ENCODE measurements at regions not wholly inside any gene's neighbourhood (a gene's known extent, or its start where the extent isn't known, plus 50 kb on each side); places are given as distances from the start of the nearest gene placed in this dataset.
"Not testable (repeated sequence)": the region's sequence is repeated elsewhere in the genome, so short reads cannot be mapped to it uniquely, and the experiment has no call there.

DNA sequence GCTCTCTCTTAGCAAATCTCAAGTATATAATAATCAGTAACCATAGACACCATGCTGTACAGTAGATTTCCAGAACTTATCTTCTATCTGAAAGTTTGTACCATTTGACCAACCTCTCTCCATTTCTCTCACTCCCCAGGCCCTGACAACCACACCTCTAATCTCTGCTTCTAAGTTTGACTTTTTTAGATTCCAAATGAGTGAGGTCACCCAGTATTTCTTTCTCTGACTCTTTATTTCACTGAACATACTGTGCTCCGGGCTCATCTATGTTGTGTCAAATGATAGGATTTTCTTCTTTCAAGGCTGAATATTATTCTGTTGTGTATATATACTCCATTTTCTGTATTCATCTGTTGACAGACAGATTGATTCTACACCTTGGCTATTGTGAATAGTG is 110.1 kb upstream of the METTL14 start:
- H3K4me1 ChIP-seq (ENCODE audit: low read depth); DNase-seq; intact Hi-C loops (cut with DNase I, micrococcal nuclease); H3K9me3 ChIP-seq; H3K36me3 ChIP-seq (ENCODE audit: low read depth); ATAC-seq; H3K4me3 ChIP-seq: not testable (repeated sequence)

DNA sequence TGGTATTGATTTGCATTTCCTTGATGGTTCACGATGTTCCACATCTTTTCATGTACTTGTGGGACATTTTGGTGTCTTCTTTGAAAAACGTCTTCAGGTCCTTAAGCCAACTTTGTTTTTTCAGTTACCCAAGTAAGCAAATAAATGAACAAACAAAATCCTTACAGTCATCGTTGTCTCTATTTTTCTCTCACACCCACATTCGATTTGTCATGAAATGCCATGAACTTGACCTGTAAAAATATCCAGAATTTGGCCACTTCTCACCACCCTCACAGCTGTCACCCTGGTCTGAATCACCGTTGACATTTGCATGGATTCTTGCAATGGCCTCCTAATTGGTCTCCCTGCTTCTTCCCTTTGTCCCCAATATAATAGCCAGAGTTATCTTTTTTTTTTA is 109.5 kb upstream of the METTL14 start:
- ATAC-seq; H3K36me3 ChIP-seq (ENCODE audit: low read depth); H3K4me1 ChIP-seq (ENCODE audit: low read depth); H3K4me3 ChIP-seq; intact Hi-C loops (cut with DNase I, micrococcal nuclease); H3K9me3 ChIP-seq; DNase-seq: not testable (repeated sequence)

DNA sequence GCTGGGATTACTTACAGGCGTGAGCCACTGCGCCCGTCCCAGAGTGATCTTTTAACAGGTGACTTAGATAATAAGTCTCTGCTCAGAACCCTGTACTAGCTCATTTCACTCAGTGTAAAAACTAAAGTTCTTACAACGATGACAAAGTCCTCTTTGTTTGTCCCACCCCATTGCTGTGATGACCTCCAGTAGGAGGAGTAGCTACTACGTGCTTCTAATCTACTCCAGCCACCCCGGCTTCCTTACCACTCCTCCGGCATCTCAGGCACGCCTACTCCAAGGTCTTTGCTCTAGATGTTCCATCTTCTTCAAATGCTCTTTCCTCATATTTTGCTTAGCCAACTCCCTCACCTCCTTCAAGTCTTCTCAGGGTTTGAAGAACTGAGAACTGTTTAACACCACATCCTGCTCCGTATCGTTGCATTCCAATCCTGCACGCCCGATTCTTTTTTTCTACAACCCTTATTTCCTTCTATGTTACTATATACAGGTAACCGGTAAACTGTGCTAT is 108.4 kb upstream of the METTL14 start:
- H3K9me3 ChIP-seq; intact Hi-C loops (cut with DNase I, micrococcal nuclease); H3K4me1 ChIP-seq (ENCODE audit: low read depth); ATAC-seq; H3K4me3 ChIP-seq; H3K36me3 ChIP-seq (ENCODE audit: low read depth); DNase-seq: not testable (repeated sequence)

DNA sequence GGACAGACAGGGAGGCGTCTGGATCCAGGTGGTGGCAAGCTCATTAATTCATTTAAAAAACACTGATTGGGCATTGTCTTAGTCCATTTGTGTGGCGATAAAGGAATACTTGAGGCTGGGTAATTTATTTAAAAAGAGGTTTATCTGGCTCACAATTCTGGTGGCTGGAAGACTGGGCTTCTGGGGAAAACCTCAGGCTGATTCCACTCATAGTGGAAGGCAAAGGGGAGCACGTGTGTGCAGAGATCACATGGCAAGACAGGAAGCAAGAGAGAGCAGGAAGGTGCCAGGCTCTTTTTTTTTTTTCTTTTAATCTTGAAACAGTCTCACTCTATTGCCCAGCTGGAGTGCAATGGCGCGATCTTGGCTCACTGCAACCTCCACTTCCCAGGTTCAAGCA is 100.2 kb upstream of the METTL14 start:
- no peak for ATAC-seq
- DNase-seq = no peak
- H3K9me3 ChIP-seq = no peaks in the 10 kb centered on the region
- intact Hi-C loops (cut with DNase I, micrococcal nuclease) = no loop called here
- no peak overlapping the region for H3K4me3 ChIP-seq
- TF ChIP-seq, protein P1, sequence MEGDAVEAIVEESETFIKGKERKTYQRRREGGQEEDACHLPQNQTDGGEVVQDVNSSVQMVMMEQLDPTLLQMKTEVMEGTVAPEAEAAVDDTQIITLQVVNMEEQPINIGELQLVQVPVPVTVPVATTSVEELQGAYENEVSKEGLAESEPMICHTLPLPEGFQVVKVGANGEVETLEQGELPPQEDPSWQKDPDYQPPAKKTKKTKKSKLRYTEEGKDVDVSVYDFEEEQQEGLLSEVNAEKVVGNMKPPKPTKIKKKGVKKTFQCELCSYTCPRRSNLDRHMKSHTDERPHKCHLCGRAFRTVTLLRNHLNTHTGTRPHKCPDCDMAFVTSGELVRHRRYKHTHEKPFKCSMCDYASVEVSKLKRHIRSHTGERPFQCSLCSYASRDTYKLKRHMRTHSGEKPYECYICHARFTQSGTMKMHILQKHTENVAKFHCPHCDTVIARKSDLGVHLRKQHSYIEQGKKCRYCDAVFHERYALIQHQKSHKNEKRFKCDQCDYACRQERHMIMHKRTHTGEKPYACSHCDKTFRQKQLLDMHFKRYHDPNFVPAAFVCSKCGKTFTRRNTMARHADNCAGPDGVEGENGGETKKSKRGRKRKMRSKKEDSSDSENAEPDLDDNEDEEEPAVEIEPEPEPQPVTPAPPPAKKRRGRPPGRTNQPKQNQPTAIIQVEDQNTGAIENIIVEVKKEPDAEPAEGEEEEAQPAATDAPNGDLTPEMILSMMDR (IDR thresholded peaks at IDR 0.05) = no peak
- no peaks in the 10 kb centered on the region for H3K36me3 ChIP-seq (ENCODE audit: low read depth)
- H3K4me1 ChIP-seq (ENCODE audit: low read depth) = no peaks in the 10 kb centered on the region

DNA sequence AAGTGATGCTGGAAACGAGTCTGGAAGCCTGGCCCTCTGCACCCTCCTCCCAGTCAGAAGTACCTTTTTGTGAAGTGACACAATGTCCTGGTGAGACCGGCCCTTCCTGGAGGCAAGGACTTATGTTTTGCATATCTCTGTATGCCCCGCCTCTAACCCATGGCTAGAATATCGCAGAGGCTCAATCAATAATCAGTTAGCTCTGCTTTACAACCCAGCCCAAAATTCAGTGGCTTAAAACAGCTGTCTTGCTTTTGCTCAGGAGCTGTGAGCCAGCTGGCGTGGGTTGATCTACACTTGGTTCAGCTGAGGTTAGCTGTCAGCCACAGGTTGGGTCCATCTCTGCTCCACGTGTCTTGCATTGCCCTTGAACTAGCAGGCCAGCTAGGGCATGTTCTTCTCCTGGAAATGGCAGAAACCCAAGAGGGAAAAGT is 98.8 kb upstream of the METTL14 start:
- Histone ChIP-seq H3K4me1 (ENCODE audit: low read depth) (no peaks in the 10 kb centered on the region), H3K9me3 (no peaks in the 10 kb centered on the region), H3K36me3 (ENCODE audit: low read depth) (no peaks in the 10 kb centered on the region), H3K4me3 (no peak overlapping the region)
- intact Hi-C loops (cut with DNase I, micrococcal nuclease) = no loop called here
- TF ChIP-seq, protein P1 (IDR thresholded peaks at IDR 0.05) = no peak
- no peak for ATAC-seq
- no peak for DNase-seq

DNA sequence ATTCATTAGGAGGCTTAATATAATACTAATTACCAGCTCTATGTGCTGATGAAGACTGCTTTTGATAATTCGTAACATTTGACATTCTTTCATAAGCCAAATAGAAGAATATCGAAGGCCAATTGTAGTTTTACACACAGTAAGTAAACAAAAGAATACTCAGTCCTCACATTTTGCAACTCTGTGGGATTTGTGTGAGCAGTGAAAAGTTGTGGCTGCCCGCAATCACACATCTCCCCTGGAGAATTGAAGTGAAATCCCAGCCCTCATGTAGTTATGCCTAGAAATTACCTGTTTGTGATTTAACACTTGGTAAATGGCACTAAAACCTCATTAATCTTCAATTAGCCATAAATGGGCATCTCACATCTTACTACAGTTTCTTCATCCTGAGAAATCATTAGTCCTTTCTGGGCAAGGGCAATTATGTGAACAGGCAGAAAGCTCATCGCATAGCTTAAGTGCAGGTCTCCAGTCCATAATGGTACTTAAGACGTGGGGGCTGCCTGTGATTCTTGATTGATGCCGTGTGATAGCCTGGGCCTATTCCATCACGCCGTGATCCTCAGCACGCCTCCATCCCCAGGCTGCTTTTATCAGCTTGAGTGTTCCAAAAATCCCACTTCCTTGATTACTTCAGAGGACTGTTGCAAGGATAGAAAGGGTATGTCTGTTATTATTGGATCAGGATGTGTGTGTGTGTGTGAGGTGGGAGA is 97.9 kb upstream of the METTL14 start:
- Histone ChIP-seq H3K4me1 (ENCODE audit: low read depth) (peaks cover under 1% of the 10 kb centered on the region), H3K4me3 (no peak overlapping the region), H3K36me3 (ENCODE audit: low read depth) (no peaks in the 10 kb centered on the region), H3K9me3 (no peaks in the 10 kb centered on the region)
- DNase-seq (no peak), ATAC-seq (no peak)
- TF ChIP-seq, protein P1 (IDR thresholded peaks at IDR 0.05) = no peak
- intact Hi-C loops (cut with DNase I, micrococcal nuclease) = no loop called here

DNA sequence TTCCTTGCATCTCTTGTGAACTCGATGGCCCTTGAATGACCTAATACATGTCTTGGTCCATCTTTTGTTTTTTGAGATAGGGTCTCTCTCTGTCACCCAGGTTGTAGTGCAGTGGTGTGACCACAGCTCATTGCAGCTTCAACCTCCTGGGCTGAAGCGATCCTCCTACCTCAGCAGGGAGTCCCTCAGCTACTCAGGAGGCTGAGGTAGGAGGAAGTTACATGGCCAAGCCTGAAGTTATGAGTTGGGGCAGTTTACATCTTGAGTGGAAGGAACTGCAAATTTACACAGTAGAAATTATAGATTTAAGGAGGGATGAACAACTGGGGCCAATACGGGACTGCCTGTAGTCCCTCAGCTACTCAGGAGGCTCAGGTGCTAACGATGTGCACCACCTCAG is 97.2 kb upstream of the METTL14 start:
- intact Hi-C loops (cut with DNase I, micrococcal nuclease) = no loop called here
- ATAC-seq (no peak), DNase-seq (no peak)
- H3K36me3 ChIP-seq (ENCODE audit: low read depth) = no peaks in the 10 kb centered on the region
- H3K9me3 ChIP-seq = no peaks in the 10 kb centered on the region
- peaks cover 2% of the 10 kb centered on the region for H3K4me1 ChIP-seq (ENCODE audit: low read depth)
- TF ChIP-seq, protein P1 (IDR thresholded peaks at IDR 0.05) = no peak
- H3K4me3 ChIP-seq = no peak overlapping the region
